IPS-18c (cell line): ENCODE measurements at regions not wholly inside any gene's neighbourhood (a gene's known extent, or its start where the extent isn't known, plus 50 kb on each side); places are given as distances from the start of the nearest gene placed in this dataset.

Source experiments
- H3K4me3 ChIP-seq: 2 replicates; pipeline ENCODE4 v1.7.0; 2013; ENCODE audit warnings: low read depth, mild to moderate bottlenecking, low read length, moderate library complexity; ENCODE audit not compliant: insufficient read depth
- H3K9me3 ChIP-seq: one replicate; pipeline ENCODE4 v1.6.1; 2013; ENCODE audit warnings: mild to moderate bottlenecking, low read length, moderate library complexity; ENCODE audit not compliant: control insufficient read depth, insufficient read depth

GRCh38 chr5:3121813-3122212 lies 370.3 kb upstream of the IRX2 start:
- Histone ChIP-seq H3K4me3 (no peak overlapping the region), H3K9me3 (no peaks in the 10 kb centered on the region)

GRCh38 chr5:3120028-3120427 lies 368.6 kb upstream of the IRX2 start:
- no peak overlapping the region for H3K4me3 ChIP-seq
- H3K9me3 ChIP-seq, result no peaks in the 10 kb centered on the region

- H3K4me3 ChIP-seq, result no peak overlapping the region
- H3K9me3 ChIP-seq, result no peaks in the 10 kb centered on the region
These were observed 368.0 kb upstream of the IRX2 start for GRCh38 chr5:3119435-3119834.

- Histone ChIP-seq H3K4me3 (no peak overlapping the region), H3K9me3 (no peaks in the 10 kb centered on the region)
These were observed 366.9 kb upstream of the IRX2 start for GRCh38 chr5:3118340-3118739.

- Histone ChIP-seq H3K4me3 (no peak overlapping the region; the same call in 1 of the 2 replicates), H3K9me3 (no peaks in the 10 kb centered on the region)
These were observed 364.9 kb upstream of the IRX2 start for GRCh38 chr5:3116366-3116765.

- Histone ChIP-seq H3K9me3 (no peaks in the 10 kb centered on the region), H3K4me3 (no peak overlapping the region)
These were observed 363.0 kb upstream of the IRX2 start for GRCh38 chr5:3114467-3114866.

GRCh38 chr5:3110371-3110770 lies 358.9 kb upstream of the IRX2 start:
- Histone ChIP-seq H3K4me3 (no peak overlapping the region), H3K9me3 (no peaks in the 10 kb centered on the region)

GRCh38 chr5:3107156-3107611 lies 355.7 kb upstream of the IRX2 start:
- Histone ChIP-seq H3K9me3 (no peaks in the 10 kb centered on the region), H3K4me3 (0 out of 2 replicates have a peak overlapping the region, but pooled peaks have one; percentile 1)

GRCh38 chr5:3105581-3105980 lies 354.1 kb upstream of the IRX2 start:
- Histone ChIP-seq H3K9me3 (no peaks in the 10 kb centered on the region), H3K4me3 (no peak overlapping the region; the same call in 1 of the 2 replicates)

GRCh38 chr5:3105172-3105571 lies 353.7 kb upstream of the IRX2 start:
- Histone ChIP-seq H3K4me3 (no peak overlapping the region), H3K9me3 (no peaks in the 10 kb centered on the region)

- no peak overlapping the region for H3K4me3 ChIP-seq
- H3K9me3 ChIP-seq, result no peaks in the 10 kb centered on the region
These were observed 353.1 kb upstream of the IRX2 start for GRCh38 chr5:3104429-3105060.

GRCh38 chr5:3103262-3103811 lies 351.9 kb upstream of the IRX2 start:
- Histone ChIP-seq H3K4me3 (no peak overlapping the region), H3K9me3 (peaks cover 1% of the 10 kb centered on the region)

GRCh38 chr5:3102531-3102930 lies 351.1 kb upstream of the IRX2 start:
- Histone ChIP-seq H3K9me3 (peaks cover 2% of the 10 kb centered on the region), H3K4me3 (no peak overlapping the region)

- Histone ChIP-seq H3K9me3 (peaks cover 2% of the 10 kb centered on the region), H3K4me3 (no peak overlapping the region)
These were observed 350.1 kb upstream of the IRX2 start for GRCh38 chr5:3101561-3101960.

GRCh38 chr5:3100921-3101551 lies 349.6 kb upstream of the IRX2 start:
- Histone ChIP-seq H3K4me3 (no peak overlapping the region), H3K9me3 (peaks cover 2% of the 10 kb centered on the region)

GRCh38 chr5:3099954-3100353 lies 348.5 kb upstream of the IRX2 start:
- Histone ChIP-seq H3K4me3 (no peak overlapping the region), H3K9me3 (peaks cover 2% of the 10 kb centered on the region)

GRCh38 chr5:3099526-3099925 lies 348.0 kb upstream of the IRX2 start:
- no peak overlapping the region for H3K4me3 ChIP-seq
- H3K9me3 ChIP-seq, result peaks cover 2% of the 10 kb centered on the region

- H3K4me3 ChIP-seq, result no peak overlapping the region
- peaks cover 2% of the 10 kb centered on the region for H3K9me3 ChIP-seq
These were observed 347.3 kb upstream of the IRX2 start for GRCh38 chr5:3098821-3099220.
